Endothelial cell of umbilical vein (primary cell): ENCODE measurements at regions not wholly inside any gene's neighbourhood (a gene's known extent, or its start where the extent isn't known, plus 50 kb on each side); places are given as distances from the start of the nearest gene placed in this dataset.

Source experiments
- BruUV-seq: library from RNA; stranded (reverse); fragments of 400-500 nt; replicated peaks from 2 replicates; lab custom pipeline; 2021; lab: Mats Ljungman, UMichigan
- CTCF ChIA-PET: fragments of 300-600, 350-600 bp; sonication (Branson Sonifier 250); formaldehyde crosslinking; loops from one replicate; lab custom pipeline; 2021; ENCODE audit warnings: antibody characterized with exemption, inconsistent platforms; lab: Charles Lee
- POLR2A ChIA-PET: fragments of 300-600, 350-600 bp; sonication (Branson Sonifier 250); formaldehyde crosslinking; loops from one replicate; lab custom pipeline; 2021; ENCODE audit warnings: antibody characterized with exemption, inconsistent platforms; lab: Charles Lee
- DNase-seq: peaks from one replicate; pipeline ENCODE4 v3.0.0-alpha.2; 2011; ENCODE audit warnings: low read depth, low spot score
- FAIRE-seq: peaks from 2 replicates; lab custom pipeline; 2011; peaks lifted over from hg19 to GRCh38; lab: Jason Lieb, UNC
- H2AFZ ChIP-seq: 2 replicates; pipeline ENCODE4 v1.6.0; 2012; ENCODE audit warnings: low read depth, low read length, control low read depth, inconsistent platforms
- H3K27ac ChIP-seq: 2 replicates; pipeline ENCODE4 v1.5.1; 2011; ENCODE audit warnings: low read depth, mild to moderate bottlenecking, control low read depth, low read length, moderate library complexity; ENCODE audit not compliant: insufficient read depth
- H3K27me3 ChIP-seq, 2 experiments: 2 replicates each; pipeline versions ENCODE4 v1.6.0 to v1.6.1; 2011; ENCODE audit warnings: low read length in 2 of 2, mixed read lengths in 1 of 2; ENCODE audit not compliant: control insufficient read depth in 2 of 2, insufficient read depth in 2 of 2
- H3K36me3 ChIP-seq, 2 experiments: 2 replicates in 1 of 2; 3 replicates in 1 of 2; pipeline ENCODE4 v1.5.1; 2011; ENCODE audit warnings: low read length in 2 of 2, mild to moderate bottlenecking in 1 of 2, moderate library complexity in 1 of 2; ENCODE audit not compliant: control insufficient read depth in 2 of 2, insufficient read depth in 2 of 2; ENCODE audit errors: extremely low read depth in 1 of 2
- H3K4me1 ChIP-seq: 3 replicates; pipeline ENCODE4 v1.5.1; 2011; ENCODE audit warnings: mild to moderate bottlenecking, low read length; ENCODE audit not compliant: control insufficient read depth, insufficient read depth; ENCODE audit errors: extremely low read depth
- H3K4me2 ChIP-seq: 2 replicates; pipeline ENCODE4 v1.6.1; 2011; ENCODE audit warnings: low read length, control low read depth, mixed read lengths; ENCODE audit not compliant: insufficient read depth
- H3K4me3 ChIP-seq, 3 experiments: fragments of 200-600 bp in 1 of 3; sonication (generic), shearing (Covaris generic) in 1 of 3; replicated peaks in 1 of 3; 2 replicates each; pipeline ENCODE4 v1.5.1; 2011 to 2016; ENCODE audit warnings: control low read depth in 3 of 3, low read length in 3 of 3, mild to moderate bottlenecking in 2 of 3, inconsistent platforms in 1 of 3, low read depth in 1 of 3, moderate library complexity in 1 of 3; ENCODE audit not compliant: insufficient read depth in 1 of 3
- H3K79me2 ChIP-seq: 2 replicates; pipeline ENCODE4 v1.6.0; 2012; ENCODE audit warnings: low read length, inconsistent platforms; ENCODE audit not compliant: control insufficient read depth, insufficient read depth
- H3K9ac ChIP-seq: replicated peaks from 2 replicates; pipeline ENCODE3; 2011; ENCODE audit warnings: low read length, control low read depth; ENCODE audit not compliant: insufficient read depth; ENCODE audit errors: extremely low read depth
- H3K9me1 ChIP-seq: replicated peaks from 3 replicates; pipeline ENCODE4 v1.6.0; 2011; ENCODE audit warnings: mild to moderate bottlenecking, low read length; ENCODE audit not compliant: control insufficient read depth, insufficient read depth; ENCODE audit errors: extremely low read depth
- H3K9me3 ChIP-seq: replicated peaks from 2 replicates; pipeline ENCODE4 v1.5.1; 2012; ENCODE audit warnings: low read length, inconsistent platforms; ENCODE audit not compliant: control insufficient read depth, insufficient read depth
- H4K20me1 ChIP-seq: replicated peaks from 2 replicates; pipeline ENCODE3; 2011; ENCODE audit warnings: mild to moderate bottlenecking, low read length; ENCODE audit not compliant: control insufficient read depth, insufficient read depth; ENCODE audit errors: extremely low read depth
- CTCF ChIP-seq, 2 donors: IDR thresholded peaks; 1 replicate in 1 of 2; 2 replicates in 1 of 2; pipeline ENCODE4 v1.5.1; 2011; ENCODE audit warnings: low read length in 2 of 2, mild to moderate bottlenecking in 2 of 2, moderate library complexity in 2 of 2, control low read depth in 1 of 2, inconsistent platforms in 1 of 2, low read depth in 1 of 2; ENCODE audit not compliant: insufficient read depth in 1 of 2; ENCODE audit errors: extremely low read depth in 1 of 2
- EZH2 ChIP-seq: IDR thresholded peaks from 2 replicates; pipeline ENCODE4 v1.6.1; 2012; ENCODE audit warnings: borderline replicate concordance, low read depth, mild to moderate bottlenecking, moderate library complexity, low read length, inconsistent platforms; ENCODE audit not compliant: severe bottlenecking
- FOS ChIP-seq: IDR thresholded peaks from 2 replicates; pipeline ENCODE4 v1.6.1; 2011; ENCODE audit warnings: mild to moderate bottlenecking, low read length, moderate library complexity, borderline replicate concordance; ENCODE audit not compliant: insufficient read depth
- GATA2 ChIP-seq: IDR thresholded peaks from 2 replicates; pipeline ENCODE4 v1.7.0; 2011; ENCODE audit warnings: low read depth, mild to moderate bottlenecking, moderate library complexity, mixed read lengths, low read length; ENCODE audit not compliant: insufficient read length, insufficient read depth
- JUN ChIP-seq: IDR thresholded peaks from 2 replicates; pipeline ENCODE4 v1.6.1; 2011; ENCODE audit warnings: borderline replicate concordance, low read depth; ENCODE audit not compliant: insufficient read length, insufficient read depth
- MAX ChIP-seq: IDR thresholded peaks from 2 replicates; pipeline ENCODE4 v1.6.1; 2011; ENCODE audit not compliant: insufficient read depth, insufficient read length
- MYC ChIP-seq: IDR thresholded peaks from one replicate; pipeline ENCODE4 v1.6.1; 2011; ENCODE audit warnings: mild to moderate bottlenecking, low read depth, low read length
- POLR2A ChIP-seq: IDR thresholded peaks from 2 replicates; pipeline ENCODE4 v1.6.1; 2012; ENCODE audit warnings: low read depth, mild to moderate bottlenecking, control low read depth, low read length
- POLR2AphosphoS5 ChIP-seq: IDR thresholded peaks from 2 replicates; pipeline ENCODE4 v1.6.1; 2012; ENCODE audit warnings: low read depth, mild to moderate bottlenecking, control low read depth, low read length, moderate library complexity; ENCODE audit not compliant: insufficient read depth
- dilution Hi-C: fragments of 300-500 bp; cut with MboI; formaldehyde crosslinking; loops from one replicate; pipeline ENCODE4 v1.15.0; 2019; ENCODE audit warnings: low sequenced_read_pairs; ENCODE audit not compliant: extremely low pct_ligation_motif_present
- intact Hi-C: fragments of 100-400 bp; cut with micrococcal nuclease; formaldehyde crosslinking; loops from one replicate; pipeline ENCODE4 v1.10.0; 2022

- H3K4me2 ChIP-seq, result no peak overlapping the region
- no peak for FAIRE-seq
- H3K36me3 ChIP-seq, result no peaks in the 10 kb centered on the region
- no peaks in the 10 kb centered on the region for H3K79me2 ChIP-seq
- H3K4me1 ChIP-seq, result no peaks in the 10 kb centered on the region
- ChIA-PET POLR2A (no interaction called here), CTCF (no interaction called here)
- intact Hi-C loops, result no loop called here
- dilution Hi-C loops, result no loop called here
- TF ChIP-seq GATA2 (no peak), POLR2AphosphoS5 (no peak), FOS (no peak), CTCF (IDR thresholded peaks at IDR 0.05; ENCODE audit: extremely low read depth in 1 of 2, insufficient read depth in 1 of 2, low read depth in 1 of 2, low read length in 2 of 2) (no peak), MYC (no peak), JUN (no peak), POLR2A (no peak), EZH2 (no peak), MAX (no peak)
- H3K9ac ChIP-seq, result no peak overlapping the region
- H3K27me3 ChIP-seq, result no peaks in the 10 kb centered on the region
- H3K4me3 ChIP-seq, result no peak overlapping the region
- peaks cover 1% of the 10 kb centered on the region for H3K9me3 ChIP-seq
- H2AFZ ChIP-seq, result no peak overlapping the region
- H3K27ac ChIP-seq, result no peak overlapping the region
- no TSS peak for BruUV-seq
- DNase-seq, result no peak
- H3K9me1 ChIP-seq, result no peaks in the 10 kb centered on the region
- no peaks in the 10 kb centered on the region for H4K20me1 ChIP-seq
These were observed 505.8 kb downstream of the EBF1 start for GRCh38 chr5:158593925-158594324.
